NK-92 treated with Interleukin-12 subunit alpha and Interleukin-12 subunit beta, amount 100 ng/mL, for 24 hours (cell line): ENCODE measurements at regions not wholly inside any gene's neighbourhood (a gene's known extent, or its start where the extent isn't known, plus 50 kb on each side); places are given as distances from the start of the nearest gene placed in this dataset.
"Not testable (repeated sequence)": the region's sequence is repeated elsewhere in the genome, so short reads cannot be mapped to it uniquely, and the experiment has no call there.

ENCODE experiments used
- DNase-seq: peaks from one replicate; lab custom pipeline; 2025; lab: John Stamatoyannopoulos, UW

- no peak for DNase-seq
Observed at GRCh38 chr15:23924686-23925085, 237.6 kb upstream of the NDN start.

- no peak for DNase-seq
Observed at GRCh38 chr15:23954931-23955330, 267.8 kb upstream of the NDN start.

- DNase-seq = no peak
Observed at GRCh38 chr15:23983500-23984259, 296.6 kb upstream of the NDN start.

- DNase-seq = no peak
Observed at GRCh38 chr15:23994273-23994672, 307.2 kb upstream of the NDN start.

GRCh38 chr15:23998056-23998455 is 311.0 kb upstream of the NDN start:
- DNase-seq = no peak

GRCh38 chr15:24008476-24008875 is 321.4 kb upstream of the NDN start:
- no peak for DNase-seq

- DNase-seq = no peak
Observed at GRCh38 chr15:24017470-24017869, 330.4 kb upstream of the NDN start.

- no peak for DNase-seq
Observed at GRCh38 chr15:24039683-24040082, 352.6 kb upstream of the NDN start.

GRCh38 chr15:24054547-24055245 is 367.6 kb upstream of the NDN start:
- DNase-seq = no peak

- no peak for DNase-seq
Observed at GRCh38 chr15:24067733-24068501, 380.8 kb upstream of the NDN start.

GRCh38 chr15:24075420-24076089 is 388.4 kb upstream of the NDN start:
- DNase-seq = no peak

- DNase-seq = no peak
Observed at GRCh38 chr15:24076090-24076784, 389.1 kb upstream of the NDN start.

GRCh38 chr15:24078310-24079029 is 391.4 kb upstream of the NDN start:
- DNase-seq = no peak

- not testable (repeated sequence) for DNase-seq
Observed at GRCh38 chr15:24088941-24089340, 401.8 kb upstream of the NDN start.

GRCh38 chr15:24101503-24101902 is 414.4 kb upstream of the NDN start:
- not testable (repeated sequence) for DNase-seq

- not testable (repeated sequence) for DNase-seq
Observed at GRCh38 chr15:24107524-24107923, 420.4 kb upstream of the NDN start.

- DNase-seq = not testable (repeated sequence)
Observed at GRCh38 chr15:24107948-24108347, 420.8 kb upstream of the NDN start.

- DNase-seq = not testable (repeated sequence)
Observed at GRCh38 chr15:24108349-24108748, 421.2 kb upstream of the NDN start.

- DNase-seq = not testable (repeated sequence)
Observed at GRCh38 chr15:24139622-24140021, 452.5 kb upstream of the NDN start.

GRCh38 chr15:24145070-24145469 is 458.0 kb upstream of the NDN start:
- not testable (repeated sequence) for DNase-seq

- no peak for DNase-seq
Observed at GRCh38 chr15:24146251-24146650, 459.1 kb upstream of the NDN start.
